Ascending aorta (tissue), 2 donors: ENCODE measurements at regions not wholly inside any gene's neighbourhood (a gene's known extent, or its start where the extent isn't known, plus 50 kb on each side); places are given as distances from the start of the nearest gene placed in this dataset.

ENCODE experiments used
- DNase-seq, 2 donors: peaks; one replicate each; pipeline ENCODE4 v3.0.0-alpha.2; 2019; ENCODE audit warnings: low spot score in 2 of 2
- H3K27ac ChIP-seq, 2 donors: fragments of 200-600 bp; sonication (generic); one replicate each; pipeline ENCODE4 v1.5.1; 2016 to 2017; ENCODE audit warnings: mild to moderate bottlenecking in 1 of 2
- H3K27me3 ChIP-seq: fragments of 200-600 bp; sonication (generic); one replicate; pipeline ENCODE4 v1.5.1; 2017
- H3K36me3 ChIP-seq, 2 donors: fragments of 200-600 bp; sonication (generic); one replicate each; pipeline ENCODE4 v1.5.1; 2016
- H3K4me1 ChIP-seq, 2 donors: fragments of 200-600 bp; sonication (generic); one replicate each; pipeline ENCODE4 v1.5.1; 2016 to 2017; ENCODE audit warnings: mild to moderate bottlenecking in 1 of 2
- H3K4me3 ChIP-seq, 2 donors: fragments of 200-600 bp; sonication (generic); one replicate each; pipeline ENCODE4 v1.5.1; 2016 to 2017; ENCODE audit warnings: mild to moderate bottlenecking in 1 of 2
- H3K9me3 ChIP-seq, 2 donors: fragments of 200-600 bp; sonication (generic); one replicate each; pipeline ENCODE4 v1.5.1; 2016
- CTCF ChIP-seq, 3 experiments: fragments of 200-600 bp in 2 of 3; fragments of 450-650 bp in 1 of 3; sonication (generic) in 2 of 3; IDR thresholded peaks; one replicate each; pipeline ENCODE4 v1.5.1; 2016 to 2019; ENCODE audit warnings: antibody characterized with exemption in 3 of 3, mild to moderate bottlenecking in 1 of 3, moderate library complexity in 1 of 3
- intact Hi-C: fragments of 100-400 bp; cut with DNase I; formaldehyde crosslinking; loops from one replicate; pipeline ENCODE4 v1.15.1; 2023

DNA sequence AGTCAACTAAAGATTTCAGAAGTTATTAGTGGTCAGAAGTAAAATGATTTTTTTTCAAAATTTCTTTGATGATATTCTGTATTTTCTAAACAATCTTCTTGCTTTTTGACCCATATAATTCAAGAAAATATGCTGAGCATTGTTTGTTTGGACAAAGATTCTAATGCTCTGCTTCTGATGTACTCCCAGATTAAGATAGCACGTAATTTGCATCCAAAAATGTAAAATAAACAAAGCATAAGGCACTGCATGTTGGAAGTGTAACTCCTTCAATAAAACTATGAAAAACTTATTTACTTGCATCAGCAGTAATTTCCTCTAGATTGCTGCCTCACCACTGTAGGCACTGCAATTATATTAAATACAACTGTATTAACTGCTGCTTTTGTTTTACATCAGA, 1054.1 kb downstream of the TTLL7 start:
- intact Hi-C loops: no loop called here

GRCh38 chr1:82934074-82934473, 1064.9 kb downstream of the TTLL7 start:
- no peak overlapping the region for H3K27ac ChIP-seq
- H3K4me3 ChIP-seq: no peak overlapping the region
- no peak for TF ChIP-seq CTCF (IDR thresholded peaks at IDR 0.05)
- H3K27me3 ChIP-seq: no peaks in the 10 kb centered on the region
- peaks cover 0 to 4% of the 10 kb centered on the region in 2 donors for H3K9me3 ChIP-seq
- DNase-seq: no peak
- no peaks in the 10 kb centered on the region for H3K4me1 ChIP-seq
- intact Hi-C loops: no loop called here
- no peaks in the 10 kb centered on the region for H3K36me3 ChIP-seq

More for the DNA sequence above, 1054.1 kb downstream of the TTLL7 start:
- no peaks in the 10 kb centered on the region for H3K4me1 ChIP-seq
- no peak overlapping the region for H3K4me3 ChIP-seq
- no peaks in the 10 kb centered on the region for H3K36me3 ChIP-seq
- TF ChIP-seq CTCF (IDR thresholded peaks at IDR 0.05): no peak
- no peaks in the 10 kb centered on the region for H3K27me3 ChIP-seq
- no peaks in the 10 kb centered on the region for H3K9me3 ChIP-seq
- DNase-seq: no peak
- H3K27ac ChIP-seq: no peak overlapping the region

DNA sequence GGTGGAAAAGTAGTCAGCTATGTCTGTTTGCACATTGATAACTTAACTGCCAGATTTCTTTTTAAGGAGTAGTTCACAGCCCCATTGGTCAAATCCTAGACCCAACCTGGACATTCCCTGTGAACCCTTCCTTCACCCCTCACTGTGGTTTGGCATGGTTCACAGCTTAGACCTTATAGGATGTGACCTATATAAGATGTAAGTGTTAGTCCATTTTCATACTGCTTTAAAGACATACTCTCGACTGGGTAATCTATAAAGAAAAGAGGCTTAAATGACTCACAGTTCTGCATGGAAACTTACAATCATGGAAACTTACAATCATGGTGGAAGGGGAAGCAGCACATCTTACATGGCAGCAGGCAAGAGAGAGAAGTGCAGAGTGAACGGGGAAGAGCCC, 1066.2 kb downstream of the TTLL7 start:
- Histone ChIP-seq H3K9me3 (peaks cover 0 to 4% of the 10 kb centered on the region in 2 donors), H3K27ac (no peak overlapping the region), H3K27me3 (no peaks in the 10 kb centered on the region), H3K4me3 (no peak overlapping the region), H3K36me3 (no peaks in the 10 kb centered on the region), H3K4me1 (no peaks in the 10 kb centered on the region)
- TF ChIP-seq CTCF (IDR thresholded peaks at IDR 0.05): no peak
- DNase-seq: no peak
- intact Hi-C loops: no loop called here

DNA sequence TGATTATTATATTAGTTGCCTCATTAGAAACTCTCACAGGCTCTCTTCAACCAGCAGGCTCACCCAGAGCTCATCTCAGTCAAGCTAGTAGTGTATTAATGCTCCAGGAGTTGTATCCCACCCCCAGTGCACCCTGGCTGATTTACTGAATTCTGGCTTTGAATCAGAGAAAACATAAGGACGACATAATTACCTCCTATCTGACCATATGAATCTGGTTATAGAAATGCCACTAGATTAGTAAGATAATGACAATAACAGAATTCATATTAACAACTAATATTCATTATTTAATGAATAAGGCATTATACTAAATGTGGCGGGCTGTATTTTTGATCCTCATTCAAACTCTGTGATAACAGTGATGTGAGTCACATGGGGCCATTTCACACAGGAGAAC, 1066.7 kb downstream of the TTLL7 start:
- Histone ChIP-seq H3K36me3 (no peaks in the 10 kb centered on the region), H3K4me3 (no peak overlapping the region), H3K9me3 (peaks cover 0 to 4% of the 10 kb centered on the region in 2 donors), H3K27ac (no peak overlapping the region), H3K27me3 (no peaks in the 10 kb centered on the region), H3K4me1 (no peaks in the 10 kb centered on the region)
- intact Hi-C loops: no loop called here
- TF ChIP-seq CTCF (IDR thresholded peaks at IDR 0.05): no peak
- DNase-seq: no peak

GRCh38 chr1:82931006-82931405, 1067.9 kb downstream of the TTLL7 start:
- Histone ChIP-seq H3K36me3 (no peaks in the 10 kb centered on the region), H3K27me3 (no peaks in the 10 kb centered on the region), H3K4me3 (no peak overlapping the region), H3K4me1 (no peaks in the 10 kb centered on the region), H3K27ac (no peak overlapping the region), H3K9me3 (no peaks in the 10 kb centered on the region)
- intact Hi-C loops: no loop called here
- DNase-seq: no peak
- no peak for TF ChIP-seq CTCF (IDR thresholded peaks at IDR 0.05)

DNA sequence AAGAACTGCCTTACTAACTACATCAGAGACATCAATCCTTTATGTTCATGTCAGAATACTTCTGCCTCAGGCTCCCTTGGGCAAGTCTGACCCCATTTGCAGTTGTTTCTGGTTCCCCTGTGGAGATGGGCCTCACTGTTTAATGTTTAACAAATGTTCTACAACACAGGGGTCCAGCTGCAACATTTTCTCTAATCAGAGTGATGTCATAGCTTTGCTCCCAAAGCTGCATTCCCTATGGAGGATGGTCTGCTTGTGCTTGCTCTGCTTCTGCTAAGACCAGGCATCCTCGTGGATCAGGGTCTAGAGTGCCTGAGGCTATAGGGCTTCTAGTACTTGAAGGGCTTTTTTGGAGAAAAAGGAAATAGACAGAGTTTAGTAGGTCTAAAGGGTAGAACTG, 1071.2 kb downstream of the TTLL7 start:
- TF ChIP-seq CTCF (IDR thresholded peaks at IDR 0.05): no peak
- H3K27ac ChIP-seq: no peak overlapping the region
- H3K4me1 ChIP-seq: no peaks in the 10 kb centered on the region
- H3K27me3 ChIP-seq: no peaks in the 10 kb centered on the region
- no peak overlapping the region for H3K4me3 ChIP-seq
- intact Hi-C loops: no loop called here
- no peaks in the 10 kb centered on the region for H3K36me3 ChIP-seq
- H3K9me3 ChIP-seq: no peaks in the 10 kb centered on the region
- no peak for DNase-seq
